Left lung (tissue), 4 donors: ENCODE measurements at regions not wholly inside any gene's neighbourhood (a gene's known extent, or its start where the extent isn't known, plus 50 kb on each side); places are given as distances from the start of the nearest gene placed in this dataset.

ENCODE experiments used
- ATAC-seq: fragments of 200-7000 bp; cut with Tn5 transposase; one replicate; pipeline ENCODE4 v1.9.1; 2020; ENCODE audit warnings: moderate library complexity
- DNase-seq, 4 donors: peaks; one replicate each; pipeline ENCODE4 v3.0.0-alpha.2; 2013 to 2020
- H3K27ac ChIP-seq, 2 donors: fragments of 200-600 bp; sonication (generic) in 1 of 2; one replicate each; pipeline versions ENCODE4 v1.5.0 to v1.8.0; 2020 to 2021
- H3K27me3 ChIP-seq, 2 donors: fragments of 200-600 bp; sonication (generic) in 1 of 2; one replicate each; pipeline versions ENCODE4 v1.5.0 to v1.8.0; 2020 to 2021
- H3K36me3 ChIP-seq, 2 donors: fragments of 200-600 bp; sonication (generic) in 1 of 2; one replicate each; pipeline versions ENCODE4 v1.5.0 to v1.8.0; 2020 to 2021
- H3K4me1 ChIP-seq, 2 donors: fragments of 200-600 bp; one replicate each; pipeline ENCODE4 v1.8.0; 2021
- H3K4me3 ChIP-seq, 2 donors: fragments of 200-600 bp; sonication (generic) in 1 of 2; one replicate each; pipeline versions ENCODE4 v1.5.0 to v1.8.0; 2020 to 2021; ENCODE audit warnings: mild to moderate bottlenecking in 1 of 2
- H3K9me3 ChIP-seq, 2 donors: fragments of 200-600 bp; sonication (generic) in 1 of 2; one replicate each; pipeline versions ENCODE4 v1.5.0 to v1.8.0; 2020 to 2021
- intact Hi-C, 2 donors: fragments of 100-400 bp; cut with DNase I; formaldehyde crosslinking; loops; one replicate each; pipeline versions ENCODE4 v1.11.2 to v1.14.2; 2022
- TF ChIP-seq, protein P1 (sequence below), 2 donors: fragments of 200-600 bp; sonication (generic) in 1 of 2; IDR thresholded peaks; one replicate each; pipeline versions ENCODE4 v1.5.0 to v1.8.0; 2021; ENCODE audit warnings: antibody characterized with exemption in 2 of 2
- donor health status: DM: no; HTN: yes; CAD: no.
- donor health status: DM: no; HTN: no; CAD: no.

DNA sequence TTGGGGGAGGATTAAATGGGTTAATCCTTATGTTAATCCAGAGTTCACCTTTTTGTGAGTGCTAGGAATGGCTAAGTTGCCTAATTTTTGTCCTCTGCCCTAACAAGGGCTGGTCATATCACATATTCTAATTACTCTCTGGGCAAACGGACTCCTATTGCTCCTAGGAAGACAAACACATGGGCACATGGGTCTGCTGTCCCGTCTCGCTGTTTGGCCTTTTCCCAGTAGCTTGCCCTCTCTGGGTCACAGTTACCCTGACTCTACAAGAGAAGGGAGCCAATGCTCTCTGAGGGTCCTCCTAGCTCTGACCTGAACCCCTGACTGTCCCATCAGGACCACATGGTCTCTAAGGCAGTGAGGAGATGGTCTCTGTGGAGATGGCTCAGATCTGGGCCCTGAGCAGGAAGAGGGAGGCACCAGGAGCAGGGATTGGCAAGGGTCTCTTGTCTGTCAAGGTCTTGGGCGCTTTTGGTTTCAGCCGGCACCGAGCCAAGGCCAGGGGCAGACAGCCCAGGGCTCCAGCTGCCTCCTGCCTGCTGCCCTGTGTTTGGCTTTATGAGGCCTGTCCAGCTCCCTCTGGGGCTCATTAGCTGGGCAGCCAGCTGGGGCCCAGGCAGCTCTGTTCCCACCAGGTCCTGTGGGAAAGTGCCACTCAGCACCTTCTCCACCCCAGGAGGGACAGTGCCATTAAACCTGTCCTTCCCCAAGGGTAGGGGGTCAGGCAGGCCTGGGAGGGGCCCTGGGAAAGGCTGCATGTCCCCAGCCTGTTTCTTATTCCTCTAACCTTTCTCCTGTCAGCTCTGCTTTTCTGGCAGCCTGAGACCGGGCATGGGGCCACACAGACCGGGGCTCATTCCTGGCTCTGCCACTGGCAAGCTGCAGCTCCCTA lies 559.9 kb downstream of the MN1 start:
- no peak overlapping the region for H3K4me3 ChIP-seq
- H3K9me3 ChIP-seq = no peaks in the 10 kb centered on the region
- no peak overlapping the region for H3K27ac ChIP-seq
- no peaks in the 10 kb centered on the region for H3K36me3 ChIP-seq
- TF ChIP-seq, protein P1, sequence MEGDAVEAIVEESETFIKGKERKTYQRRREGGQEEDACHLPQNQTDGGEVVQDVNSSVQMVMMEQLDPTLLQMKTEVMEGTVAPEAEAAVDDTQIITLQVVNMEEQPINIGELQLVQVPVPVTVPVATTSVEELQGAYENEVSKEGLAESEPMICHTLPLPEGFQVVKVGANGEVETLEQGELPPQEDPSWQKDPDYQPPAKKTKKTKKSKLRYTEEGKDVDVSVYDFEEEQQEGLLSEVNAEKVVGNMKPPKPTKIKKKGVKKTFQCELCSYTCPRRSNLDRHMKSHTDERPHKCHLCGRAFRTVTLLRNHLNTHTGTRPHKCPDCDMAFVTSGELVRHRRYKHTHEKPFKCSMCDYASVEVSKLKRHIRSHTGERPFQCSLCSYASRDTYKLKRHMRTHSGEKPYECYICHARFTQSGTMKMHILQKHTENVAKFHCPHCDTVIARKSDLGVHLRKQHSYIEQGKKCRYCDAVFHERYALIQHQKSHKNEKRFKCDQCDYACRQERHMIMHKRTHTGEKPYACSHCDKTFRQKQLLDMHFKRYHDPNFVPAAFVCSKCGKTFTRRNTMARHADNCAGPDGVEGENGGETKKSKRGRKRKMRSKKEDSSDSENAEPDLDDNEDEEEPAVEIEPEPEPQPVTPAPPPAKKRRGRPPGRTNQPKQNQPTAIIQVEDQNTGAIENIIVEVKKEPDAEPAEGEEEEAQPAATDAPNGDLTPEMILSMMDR (IDR thresholded peaks at IDR 0.05) = no peak
- intact Hi-C loops = no loop called here
- ATAC-seq (no peak), DNase-seq (peak in 1 of 4 donors; percentile 29)
- H3K4me1 ChIP-seq = no peaks in the 10 kb centered on the region
- peaks cover 0 to 6% of the 10 kb centered on the region in 2 donors for H3K27me3 ChIP-seq

DNA sequence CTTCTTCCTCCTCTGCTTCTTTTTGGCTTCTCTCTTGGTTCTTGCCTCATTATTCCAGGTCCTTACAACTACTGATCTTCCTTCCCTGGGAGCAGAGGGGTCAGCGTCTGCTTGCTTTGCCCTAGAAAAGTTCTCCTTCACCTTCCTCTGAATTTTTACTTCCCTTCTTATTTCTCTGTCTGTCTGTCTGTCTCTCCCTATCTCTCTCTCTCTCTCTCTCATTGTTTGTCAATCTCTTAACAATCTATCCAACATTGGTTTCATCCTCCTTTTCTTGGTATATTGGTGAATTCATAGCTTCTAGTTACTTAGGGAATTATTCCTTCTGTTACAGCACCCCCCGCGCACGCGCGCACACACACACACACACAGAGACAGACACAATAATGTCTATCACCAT lies 559.1 kb downstream of the MN1 start:
- Histone ChIP-seq H3K4me3 (no peak overlapping the region), H3K9me3 (no peaks in the 10 kb centered on the region), H3K27me3 (peaks cover 0 to 6% of the 10 kb centered on the region in 2 donors), H3K36me3 (no peaks in the 10 kb centered on the region), H3K27ac (no peak overlapping the region), H3K4me1 (no peaks in the 10 kb centered on the region)
- intact Hi-C loops = no loop called here
- no peak for DNase-seq
- ATAC-seq = no peak
- TF ChIP-seq, protein P1 (IDR thresholded peaks at IDR 0.05) = no peak

DNA sequence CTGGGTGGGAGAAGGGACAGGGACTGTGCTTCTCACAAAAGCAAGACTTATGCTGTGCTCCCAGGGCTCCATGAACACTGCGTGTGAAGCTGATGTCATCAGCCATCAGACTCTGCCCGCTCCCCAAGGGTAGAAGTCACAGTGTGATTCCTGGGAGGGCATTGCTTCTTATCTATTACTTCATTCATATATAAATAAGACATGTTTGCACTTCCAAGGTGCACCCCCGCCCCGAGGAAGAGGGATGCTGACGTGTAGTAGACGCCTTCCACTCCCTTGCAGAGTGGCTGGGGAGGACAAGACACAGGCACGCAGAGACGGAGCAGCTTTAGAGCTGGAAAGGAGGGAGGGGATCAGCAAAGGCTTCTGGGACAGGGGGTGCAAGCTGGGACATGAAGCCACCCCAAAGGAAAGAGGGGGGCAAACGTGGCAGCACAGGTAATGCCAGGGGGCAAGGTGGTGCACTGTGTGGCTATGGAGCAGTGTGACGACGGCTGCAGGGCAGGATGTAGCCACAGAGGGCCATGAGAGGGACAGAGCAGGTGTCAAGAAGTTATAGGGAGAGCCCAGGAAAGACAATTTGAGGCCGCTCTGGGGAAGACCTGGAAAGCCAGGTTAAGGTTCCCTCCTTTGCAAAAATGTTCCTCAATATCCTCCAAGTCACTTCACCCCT lies 558.5 kb downstream of the MN1 start:
- H3K36me3 ChIP-seq = no peaks in the 10 kb centered on the region
- H3K9me3 ChIP-seq = no peaks in the 10 kb centered on the region
- TF ChIP-seq, protein P1 (IDR thresholded peaks at IDR 0.05) = no peak
- intact Hi-C loops = no loop called here
- H3K27me3 ChIP-seq = peaks cover 0 to 6% of the 10 kb centered on the region in 2 donors
- ATAC-seq (no peak), DNase-seq (no peak)
- no peak overlapping the region for H3K4me3 ChIP-seq
- H3K27ac ChIP-seq = no peak overlapping the region
- H3K4me1 ChIP-seq = no peaks in the 10 kb centered on the region

DNA sequence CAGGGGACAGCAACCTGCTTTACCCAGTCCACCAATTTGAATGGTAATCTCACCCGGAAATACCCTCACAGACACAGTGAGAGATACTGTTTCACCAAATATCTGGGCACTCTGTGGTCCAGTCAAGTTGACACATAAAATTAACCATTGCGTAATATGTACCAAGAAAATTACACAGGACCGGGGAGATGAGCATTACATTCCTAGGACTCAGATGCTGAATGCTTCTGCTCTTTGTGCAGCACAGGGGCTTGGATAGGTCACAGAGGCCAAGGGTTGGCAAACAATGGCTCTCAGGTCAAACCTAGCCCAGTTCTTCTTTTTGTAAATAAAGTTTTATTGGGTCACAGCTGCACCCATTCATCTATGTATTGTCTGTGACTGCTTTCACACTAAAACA lies 557.2 kb downstream of the MN1 start:
- no peaks in the 10 kb centered on the region for H3K36me3 ChIP-seq
- H3K4me1 ChIP-seq = no peaks in the 10 kb centered on the region
- no peak for DNase-seq
- TF ChIP-seq, protein P1 (IDR thresholded peaks at IDR 0.05) = no peak
- H3K9me3 ChIP-seq = no peaks in the 10 kb centered on the region
- intact Hi-C loops = no loop called here
- H3K4me3 ChIP-seq = no peak overlapping the region
- ATAC-seq = no peak
- H3K27me3 ChIP-seq = peaks cover 0 to 6% of the 10 kb centered on the region in 2 donors
- H3K27ac ChIP-seq = no peak overlapping the region

DNA sequence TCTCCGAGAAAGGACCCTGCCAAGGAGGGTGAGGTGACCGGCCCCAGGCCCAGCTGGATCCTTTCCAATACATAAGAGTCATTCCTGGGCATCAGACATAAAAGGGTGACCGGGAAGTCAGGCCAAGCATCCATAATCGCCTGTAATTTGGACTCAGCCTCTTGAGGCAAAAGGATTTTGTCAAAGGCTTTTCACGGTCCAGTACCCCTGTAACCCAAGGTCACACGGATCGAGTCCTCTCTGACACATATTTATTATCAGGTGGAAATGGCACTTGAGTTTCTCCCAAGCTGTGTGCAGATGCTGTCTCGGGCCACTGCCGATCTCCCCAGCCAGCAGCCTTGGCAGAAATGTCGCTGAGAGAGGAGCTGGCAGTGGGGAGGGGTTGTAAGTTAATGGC lies 556.5 kb downstream of the MN1 start:
- H3K4me3 ChIP-seq = no peak overlapping the region
- DNase-seq (no peak), ATAC-seq (no peak)
- no peak overlapping the region for H3K27ac ChIP-seq
- intact Hi-C loops = no loop called here
- H3K4me1 ChIP-seq = no peaks in the 10 kb centered on the region
- H3K9me3 ChIP-seq = no peaks in the 10 kb centered on the region
- peaks cover 0 to 6% of the 10 kb centered on the region in 2 donors for H3K27me3 ChIP-seq
- TF ChIP-seq, protein P1 (IDR thresholded peaks at IDR 0.05) = no peak
- no peaks in the 10 kb centered on the region for H3K36me3 ChIP-seq
